ENCODE measurements at regions not wholly inside any gene's neighbourhood (a gene's known extent, or its start where the extent isn't known, plus 50 kb on each side); places are given as distances from the start of the nearest gene placed in this dataset.

DNA sequence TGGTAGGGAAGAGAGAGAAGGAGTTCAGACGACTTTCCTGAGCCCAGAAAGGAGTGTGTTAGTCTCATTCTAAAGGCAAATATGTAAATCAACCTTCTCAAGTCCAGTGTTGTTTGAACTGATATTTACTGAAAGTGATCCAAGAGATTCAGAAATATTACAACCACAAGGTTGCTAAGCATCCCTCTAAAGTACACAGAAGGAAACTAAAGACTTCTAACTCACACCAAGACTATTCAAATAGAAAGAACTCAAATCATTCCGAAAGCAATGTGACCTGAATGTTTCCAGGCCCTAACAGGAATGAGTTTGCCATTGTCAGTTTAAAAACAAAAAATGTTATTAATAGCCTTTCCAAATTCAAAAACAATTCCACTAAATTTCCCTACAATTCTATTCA is 56.9 kb upstream of the VGLL3 start:
- no peak for TF ChIP-seq POLR2A (IDR thresholded peaks at IDR 0.05)
- TF ChIP-seq, protein P1, sequence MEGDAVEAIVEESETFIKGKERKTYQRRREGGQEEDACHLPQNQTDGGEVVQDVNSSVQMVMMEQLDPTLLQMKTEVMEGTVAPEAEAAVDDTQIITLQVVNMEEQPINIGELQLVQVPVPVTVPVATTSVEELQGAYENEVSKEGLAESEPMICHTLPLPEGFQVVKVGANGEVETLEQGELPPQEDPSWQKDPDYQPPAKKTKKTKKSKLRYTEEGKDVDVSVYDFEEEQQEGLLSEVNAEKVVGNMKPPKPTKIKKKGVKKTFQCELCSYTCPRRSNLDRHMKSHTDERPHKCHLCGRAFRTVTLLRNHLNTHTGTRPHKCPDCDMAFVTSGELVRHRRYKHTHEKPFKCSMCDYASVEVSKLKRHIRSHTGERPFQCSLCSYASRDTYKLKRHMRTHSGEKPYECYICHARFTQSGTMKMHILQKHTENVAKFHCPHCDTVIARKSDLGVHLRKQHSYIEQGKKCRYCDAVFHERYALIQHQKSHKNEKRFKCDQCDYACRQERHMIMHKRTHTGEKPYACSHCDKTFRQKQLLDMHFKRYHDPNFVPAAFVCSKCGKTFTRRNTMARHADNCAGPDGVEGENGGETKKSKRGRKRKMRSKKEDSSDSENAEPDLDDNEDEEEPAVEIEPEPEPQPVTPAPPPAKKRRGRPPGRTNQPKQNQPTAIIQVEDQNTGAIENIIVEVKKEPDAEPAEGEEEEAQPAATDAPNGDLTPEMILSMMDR (IDR thresholded peaks at IDR 0.05), result no peak
